ENCODE measurements at regions not wholly inside any gene's neighbourhood (a gene's known extent, or its start where the extent isn't known, plus 50 kb on each side); places are given as distances from the start of the nearest gene placed in this dataset.

DNA sequence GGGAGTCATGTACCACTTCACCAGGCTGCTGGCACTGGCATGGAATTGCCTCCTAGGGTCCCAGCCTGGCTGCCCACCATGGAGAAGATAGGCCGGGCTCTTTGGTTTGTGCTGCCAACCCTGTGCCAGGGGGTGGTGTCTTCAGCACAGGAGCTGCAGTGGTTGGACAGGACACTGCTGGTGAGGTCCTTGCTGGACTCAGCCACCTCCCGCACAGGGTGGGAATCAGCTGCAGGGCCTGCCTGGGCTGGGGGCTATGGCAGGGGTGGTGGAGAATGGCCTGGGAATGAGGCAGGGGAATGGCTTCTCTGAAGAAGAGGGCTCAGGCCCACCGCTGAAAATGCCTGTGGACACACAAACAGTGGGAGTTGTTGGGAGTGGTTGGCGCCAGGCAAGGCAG lies 70.6 kb upstream of the CAPRIN2 start:
- no peak for DNase-seq (ENCODE audit: extremely low spot score)
- CTCF ChIA-PET, result no interaction called here
- TF ChIP-seq, protein P1, sequence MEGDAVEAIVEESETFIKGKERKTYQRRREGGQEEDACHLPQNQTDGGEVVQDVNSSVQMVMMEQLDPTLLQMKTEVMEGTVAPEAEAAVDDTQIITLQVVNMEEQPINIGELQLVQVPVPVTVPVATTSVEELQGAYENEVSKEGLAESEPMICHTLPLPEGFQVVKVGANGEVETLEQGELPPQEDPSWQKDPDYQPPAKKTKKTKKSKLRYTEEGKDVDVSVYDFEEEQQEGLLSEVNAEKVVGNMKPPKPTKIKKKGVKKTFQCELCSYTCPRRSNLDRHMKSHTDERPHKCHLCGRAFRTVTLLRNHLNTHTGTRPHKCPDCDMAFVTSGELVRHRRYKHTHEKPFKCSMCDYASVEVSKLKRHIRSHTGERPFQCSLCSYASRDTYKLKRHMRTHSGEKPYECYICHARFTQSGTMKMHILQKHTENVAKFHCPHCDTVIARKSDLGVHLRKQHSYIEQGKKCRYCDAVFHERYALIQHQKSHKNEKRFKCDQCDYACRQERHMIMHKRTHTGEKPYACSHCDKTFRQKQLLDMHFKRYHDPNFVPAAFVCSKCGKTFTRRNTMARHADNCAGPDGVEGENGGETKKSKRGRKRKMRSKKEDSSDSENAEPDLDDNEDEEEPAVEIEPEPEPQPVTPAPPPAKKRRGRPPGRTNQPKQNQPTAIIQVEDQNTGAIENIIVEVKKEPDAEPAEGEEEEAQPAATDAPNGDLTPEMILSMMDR (IDR thresholded peaks at IDR 0.05; ENCODE audit: control extremely low read depth, extremely low read depth, low read depth, missing control alignments), result no peak
- POLR2A ChIA-PET, result no interaction called here

DNA sequence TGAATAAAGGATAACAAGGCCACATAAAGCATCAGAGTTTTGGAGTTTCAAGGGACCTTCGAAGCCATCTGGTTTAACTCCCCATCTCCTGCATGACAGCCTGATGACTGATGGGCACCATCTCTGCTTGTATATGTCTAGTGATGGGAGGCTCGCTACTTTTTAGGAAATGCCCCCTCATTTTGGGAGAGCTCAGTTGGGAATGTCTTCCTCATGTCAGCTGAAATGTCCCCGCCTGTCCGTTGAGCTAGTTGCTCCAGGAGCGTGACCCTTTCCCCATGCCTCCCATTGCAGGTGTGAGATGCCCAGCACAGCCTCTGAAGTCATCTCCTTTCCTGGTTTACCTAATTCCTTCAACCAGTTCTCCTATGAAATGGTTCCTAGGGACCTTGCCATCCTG lies 69.6 kb upstream of the CAPRIN2 start:
- CTCF ChIA-PET, result no interaction called here

DNA sequence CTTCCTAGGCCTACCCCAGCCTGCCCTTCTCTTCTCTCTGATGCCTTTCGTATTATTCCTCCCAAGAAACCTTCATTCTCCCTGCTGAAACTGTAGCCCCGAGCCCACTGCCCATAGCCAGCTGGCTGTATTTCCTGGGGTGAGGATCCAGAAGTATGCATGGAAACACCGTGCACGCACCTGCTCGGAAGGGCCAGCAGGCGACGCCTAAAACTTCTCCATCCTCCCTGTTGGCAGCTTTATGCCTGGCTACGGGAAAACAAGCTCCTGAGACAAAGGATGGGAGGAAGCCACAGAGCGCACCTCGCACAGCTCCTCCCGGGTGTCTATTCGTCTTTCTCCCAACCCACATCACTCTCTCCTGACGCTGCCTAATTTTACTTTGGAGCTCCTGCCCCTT lies 69.0 kb upstream of the CAPRIN2 start:
- ChIA-PET CTCF (interaction anchor here (2.1 kb wide), 1 partner anchor 17 kb away, joined by 9 read pairs; no protein-coding TSS in a partner anchor), POLR2A (no interaction called here)
- DNase-seq (ENCODE audit: extremely low spot score), result no peak
- TF ChIP-seq, protein P1 (IDR thresholded peaks at IDR 0.05; ENCODE audit: control extremely low read depth, extremely low read depth, low read depth, missing control alignments), result no peak

More for the DNA sequence above, 69.6 kb upstream of the CAPRIN2 start:
- POLR2A ChIA-PET, result no interaction called here
- no peak for DNase-seq (ENCODE audit: extremely low spot score)
- TF ChIP-seq, protein P1 (IDR thresholded peaks at IDR 0.05; ENCODE audit: control extremely low read depth, extremely low read depth, low read depth, missing control alignments), result no peak

DNA sequence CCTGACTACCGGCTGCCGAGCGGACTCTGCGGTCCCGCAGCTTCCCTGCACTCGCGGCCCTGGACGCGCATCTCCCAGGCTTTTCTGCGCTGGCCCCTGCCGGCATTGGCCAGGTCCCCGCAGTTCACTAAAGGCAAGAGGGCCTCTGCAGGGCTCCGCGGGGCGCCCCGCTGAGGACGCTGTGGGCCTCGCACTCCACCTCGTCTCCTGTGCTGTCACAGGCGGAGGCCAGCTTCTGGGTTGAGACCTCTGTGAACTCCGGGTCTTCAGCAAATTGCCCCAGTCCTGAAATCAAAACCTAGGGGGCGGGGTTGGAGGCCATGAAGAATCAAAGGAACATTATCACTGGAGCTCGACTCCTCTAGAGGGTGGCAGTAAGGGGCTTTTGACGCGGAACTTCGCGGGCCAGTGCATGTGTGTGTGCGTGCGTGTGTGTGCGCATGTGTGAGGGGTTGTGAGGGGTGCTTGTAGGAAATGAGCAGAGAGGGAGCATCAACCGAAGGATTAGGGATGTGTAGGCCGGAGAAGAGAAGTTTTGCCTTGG lies 68.5 kb upstream of the CAPRIN2 start:
- peak; percentile 49 for DNase-seq (ENCODE audit: extremely low spot score)
- POLR2A ChIA-PET, result no interaction called here
- CTCF ChIA-PET, result interaction anchor here (1.2 to 2.1 kb wide), 2 partner anchors 16 to 1303 kb away, joined by 3 to 9 read pairs; no protein-coding TSS in a partner anchor
- TF ChIP-seq, protein P1 (IDR thresholded peaks at IDR 0.05; ENCODE audit: control extremely low read depth, extremely low read depth, low read depth, missing control alignments), result peak; percentile 29

DNA sequence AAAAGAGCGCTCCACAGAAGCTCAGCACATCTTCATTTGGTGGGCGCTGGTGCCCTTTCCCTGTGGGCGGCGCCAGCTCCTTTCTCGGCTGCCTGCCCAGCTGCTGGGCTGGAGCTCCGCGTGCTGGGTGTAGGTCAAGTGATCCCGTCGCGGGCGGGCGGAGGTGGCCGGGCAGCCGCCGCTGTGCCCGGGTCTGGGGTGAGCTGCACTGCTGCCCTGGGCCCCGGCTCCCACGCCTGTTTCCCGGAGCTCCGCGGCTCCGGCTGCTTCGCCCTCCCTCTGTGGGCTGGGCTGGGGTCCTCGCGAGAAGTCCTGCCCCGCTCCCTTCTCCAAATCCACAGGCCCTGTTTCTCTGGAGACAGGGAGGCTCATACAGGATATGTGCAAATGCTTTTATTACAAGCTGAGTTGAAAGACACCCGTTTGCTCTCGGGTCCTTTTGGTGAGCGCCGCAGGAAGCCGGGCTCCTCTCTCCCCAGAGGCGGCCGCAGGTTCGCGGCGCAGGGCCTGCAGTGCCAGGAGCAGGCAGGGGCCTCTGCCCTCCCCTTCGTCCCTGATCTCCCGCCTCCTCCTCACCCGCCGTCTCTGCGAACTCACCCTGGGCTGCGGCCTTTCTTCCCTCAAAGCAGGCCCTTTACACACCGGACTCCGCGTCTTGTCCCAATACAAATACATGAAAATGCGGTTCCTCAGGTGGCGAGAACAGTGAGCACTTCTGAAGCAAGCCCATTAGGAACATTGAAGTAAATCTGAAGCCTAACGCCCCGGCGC lies 67.8 kb upstream of the CAPRIN2 start:
- ChIA-PET CTCF (interaction anchor here (1.2 to 2.1 kb wide), 2 partner anchors 16 to 1302 kb away, joined by 3 to 9 read pairs; no protein-coding TSS in a partner anchor), POLR2A (no interaction called here)
- TF ChIP-seq, protein P1 (IDR thresholded peaks at IDR 0.05; ENCODE audit: control extremely low read depth, extremely low read depth, low read depth, missing control alignments), result peak; percentile 2
- DNase-seq (ENCODE audit: extremely low spot score), result peak; percentile 43

DNA sequence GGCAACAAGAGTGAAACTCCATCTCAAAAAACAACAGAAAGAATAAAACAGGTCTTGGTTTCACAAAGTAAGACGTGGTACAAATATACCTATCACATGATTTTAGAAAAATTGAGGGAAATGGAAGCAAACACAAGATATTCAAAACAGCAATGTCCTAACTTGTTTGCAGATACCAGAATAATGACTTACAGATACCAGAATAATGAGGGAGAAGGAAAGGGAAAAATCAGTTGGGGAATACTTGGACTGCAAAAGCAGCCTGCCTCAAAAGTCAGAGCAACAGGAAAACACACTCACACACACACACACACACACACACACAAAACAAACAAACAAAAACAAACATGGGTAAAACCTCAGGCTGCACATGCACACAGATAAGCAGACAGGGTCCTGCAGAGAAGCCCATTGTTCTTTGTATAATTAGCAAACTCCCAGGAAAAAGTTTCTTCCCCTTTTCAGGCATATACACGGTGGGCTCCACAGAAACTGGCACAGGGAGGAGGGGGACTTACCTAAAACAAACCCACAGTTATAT lies 65.7 kb upstream of the CAPRIN2 start:
- CTCF ChIA-PET, result no interaction called here
- TF ChIP-seq, protein P1 (IDR thresholded peaks at IDR 0.05; ENCODE audit: control extremely low read depth, extremely low read depth, low read depth, missing control alignments), result no peak
- no peak for DNase-seq (ENCODE audit: extremely low spot score)
- POLR2A ChIA-PET, result no interaction called here

Measured in GM10248 (cell line).